WTC11 (cell line): ENCODE measurements at regions not wholly inside any gene's neighbourhood (a gene's known extent, or its start where the extent isn't known, plus 50 kb on each side); places are given as distances from the start of the nearest gene placed in this dataset.

Experiments used
- ATAC-seq: fragments of 200-7000 bp; cut with Tn5 transposase; 2 replicates; pipeline ENCODE4 v1.10.0; 2021; ENCODE audit warnings: mild to moderate bottlenecking, moderate library complexity
- CTCF ChIA-PET: fragments of 300-600 bp; sonication (Branson Sonifier 250); formaldehyde crosslinking; loops from one replicate; lab custom pipeline; 2021; ENCODE audit warnings: antibody characterized with exemption; lab: Charles Lee
- POLR2A ChIA-PET: fragments of 350-600 bp; sonication (Branson Sonifier 250); formaldehyde crosslinking; loops from one replicate; lab custom pipeline; 2021; ENCODE audit warnings: antibody characterized with exemption; lab: Charles Lee
- DNase-seq: peaks from one replicate; pipeline ENCODE4 v3.0.0; 2021; ENCODE audit warnings: low spot score
- H3K27ac Mint-ChIP-seq: 2 replicates; pipeline ENCODE4 v1.8.0; 2021; ENCODE audit warnings: mixed read lengths
- H3K27me3 Mint-ChIP-seq: 2 replicates; pipeline ENCODE4 v1.8.0; 2021; ENCODE audit warnings: low read depth, mild to moderate bottlenecking, moderate library complexity, mixed read lengths
- H3K36me3 Mint-ChIP-seq: 2 replicates; pipeline ENCODE4 v1.8.0; 2021; ENCODE audit warnings: mixed read lengths
- H3K4me1 Mint-ChIP-seq: 2 replicates; pipeline ENCODE4 v1.8.0; 2022; ENCODE audit warnings: mixed read lengths
- H3K4me3 Mint-ChIP-seq: 2 replicates; pipeline ENCODE4 v1.8.0; 2021; ENCODE audit warnings: mild to moderate bottlenecking, moderate library complexity, mixed read lengths
- H3K9me3 Mint-ChIP-seq: 2 replicates; pipeline ENCODE4 v1.8.0; 2021; ENCODE audit warnings: mixed read lengths
- AR ChIP-seq: fragments of 250-450 bp; sonication (Bioruptor Pico); IDR thresholded peaks from 2 replicates; pipeline ENCODE4 v1.9.0; 2021; ENCODE audit warnings: mild to moderate bottlenecking
- ATF3 ChIP-seq: sonication (generic); formaldehyde crosslinking; conservative IDR thresholded peaks from 2 replicates; pipeline ENCODE4 v1.8.1; 2022; ENCODE audit warnings: mild to moderate bottlenecking, missing genetic modification reagents
- ATF6 ChIP-seq: sonication (generic); formaldehyde crosslinking; IDR thresholded peaks from 2 replicates; pipeline ENCODE4 v1.8.1; 2023; ENCODE audit warnings: mild to moderate bottlenecking, missing genetic modification reagents
- CBFB ChIP-seq: sonication (generic); formaldehyde crosslinking; IDR thresholded peaks from 2 replicates; pipeline ENCODE4 v1.8.1; 2022; ENCODE audit warnings: mild to moderate bottlenecking, low read depth, missing genetic modification reagents
- E2F5 ChIP-seq: sonication (generic); formaldehyde crosslinking; IDR thresholded peaks from 2 replicates; pipeline ENCODE4 v1.8.1; 2022; ENCODE audit warnings: mild to moderate bottlenecking, moderate library complexity, missing genetic modification reagents
- GABPB1 ChIP-seq: sonication (generic); formaldehyde crosslinking; IDR thresholded peaks from 2 replicates; pipeline ENCODE4 v1.8.1; 2023; ENCODE audit warnings: mild to moderate bottlenecking, missing genetic modification reagents
- JUN ChIP-seq: sonication (generic); formaldehyde crosslinking; IDR thresholded peaks from 2 replicates; pipeline ENCODE4 v1.8.0; 2023; ENCODE audit warnings: mild to moderate bottlenecking, missing genetic modification reagents
- MYBL2 ChIP-seq: sonication (generic); formaldehyde crosslinking; IDR thresholded peaks from 2 replicates; pipeline ENCODE4 v1.8.1; 2023; ENCODE audit warnings: mild to moderate bottlenecking, moderate library complexity, missing genetic modification reagents
- NFE2L1 ChIP-seq: sonication (generic); formaldehyde crosslinking; IDR thresholded peaks from 2 replicates; pipeline ENCODE4 v1.8.1; 2023; ENCODE audit warnings: missing genetic modification reagents
- RELA ChIP-seq: sonication (generic); formaldehyde crosslinking; IDR thresholded peaks from 2 replicates; pipeline ENCODE4 v1.8.1; 2022; ENCODE audit warnings: missing genetic modification reagents, mild to moderate bottlenecking, borderline replicate concordance
- SP1 ChIP-seq: sonication (generic); formaldehyde crosslinking; conservative IDR thresholded peaks from 2 replicates; pipeline ENCODE4 v1.8.1; 2022; ENCODE audit warnings: missing genetic modification reagents
- TCF7 ChIP-seq: sonication (generic); formaldehyde crosslinking; IDR thresholded peaks from 2 replicates; pipeline ENCODE4 v1.8.0; 2022; ENCODE audit warnings: mild to moderate bottlenecking, low read depth, missing genetic modification reagents, moderate library complexity
- TEAD1 ChIP-seq: sonication (generic); formaldehyde crosslinking; IDR thresholded peaks from 2 replicates; pipeline ENCODE4 v1.8.0; 2022; ENCODE audit warnings: mild to moderate bottlenecking, missing genetic modification reagents
- ZNF317 ChIP-seq: sonication (generic); formaldehyde crosslinking; IDR thresholded peaks from 2 replicates; pipeline ENCODE4 v1.8.1; 2023; ENCODE audit warnings: low read depth, mild to moderate bottlenecking, moderate library complexity, missing genetic modification reagents, borderline replicate concordance
- ZNF671 ChIP-seq: fragments of 250-450 bp; sonication (Bioruptor Pico); IDR thresholded peaks from 2 replicates; pipeline ENCODE4 v1.8.0; 2021; ENCODE audit warnings: mild to moderate bottlenecking
- TF ChIP-seq, protein P1 (sequence below): sonication (generic); formaldehyde crosslinking; IDR thresholded peaks from 2 replicates; pipeline ENCODE4 v1.8.0; 2023; ENCODE audit warnings: mild to moderate bottlenecking, missing genetic modification reagents
- TF ChIP-seq, protein P2 (sequence below): sonication (generic); formaldehyde crosslinking; conservative IDR thresholded peaks from 2 replicates; pipeline ENCODE4 v1.8.1; 2023; ENCODE audit warnings: mild to moderate bottlenecking, low read depth, missing genetic modification reagents, moderate library complexity

DNA sequence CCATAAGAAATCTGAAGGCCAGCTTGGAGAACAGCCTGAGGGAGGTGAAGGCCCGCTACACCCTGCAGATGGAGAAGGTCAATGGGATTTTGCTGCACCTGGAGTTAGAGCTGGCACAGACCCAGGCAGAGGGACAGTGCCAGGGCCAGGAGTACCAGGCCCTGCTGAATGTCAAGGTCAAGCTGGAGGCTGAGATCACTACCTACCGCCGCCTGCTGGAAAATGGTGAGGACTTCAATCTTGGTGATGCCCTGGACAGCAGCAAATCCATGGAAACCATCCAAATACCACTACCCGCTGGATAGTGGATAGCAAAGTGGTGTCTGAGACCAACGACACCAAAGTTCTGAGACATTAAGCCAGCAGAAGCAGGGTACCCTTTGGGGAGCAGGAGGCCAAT lies 100.5 kb upstream of the MAN2A1 start (continued):
- TF ChIP-seq, protein P1, sequence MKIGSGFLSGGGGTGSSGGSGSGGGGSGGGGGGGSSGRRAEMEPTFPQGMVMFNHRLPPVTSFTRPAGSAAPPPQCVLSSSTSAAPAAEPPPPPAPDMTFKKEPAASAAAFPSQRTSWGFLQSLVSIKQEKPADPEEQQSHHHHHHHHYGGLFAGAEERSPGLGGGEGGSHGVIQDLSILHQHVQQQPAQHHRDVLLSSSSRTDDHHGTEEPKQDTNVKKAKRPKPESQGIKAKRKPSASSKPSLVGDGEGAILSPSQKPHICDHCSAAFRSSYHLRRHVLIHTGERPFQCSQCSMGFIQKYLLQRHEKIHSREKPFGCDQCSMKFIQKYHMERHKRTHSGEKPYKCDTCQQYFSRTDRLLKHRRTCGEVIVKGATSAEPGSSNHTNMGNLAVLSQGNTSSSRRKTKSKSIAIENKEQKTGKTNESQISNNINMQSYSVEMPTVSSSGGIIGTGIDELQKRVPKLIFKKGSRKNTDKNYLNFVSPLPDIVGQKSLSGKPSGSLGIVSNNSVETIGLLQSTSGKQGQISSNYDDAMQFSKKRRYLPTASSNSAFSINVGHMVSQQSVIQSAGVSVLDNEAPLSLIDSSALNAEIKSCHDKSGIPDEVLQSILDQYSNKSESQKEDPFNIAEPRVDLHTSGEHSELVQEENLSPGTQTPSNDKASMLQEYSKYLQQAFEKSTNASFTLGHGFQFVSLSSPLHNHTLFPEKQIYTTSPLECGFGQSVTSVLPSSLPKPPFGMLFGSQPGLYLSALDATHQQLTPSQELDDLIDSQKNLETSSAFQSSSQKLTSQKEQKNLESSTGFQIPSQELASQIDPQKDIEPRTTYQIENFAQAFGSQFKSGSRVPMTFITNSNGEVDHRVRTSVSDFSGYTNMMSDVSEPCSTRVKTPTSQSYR (CRISPR knock-in tag): no peak
- TF ChIP-seq, protein P2, sequence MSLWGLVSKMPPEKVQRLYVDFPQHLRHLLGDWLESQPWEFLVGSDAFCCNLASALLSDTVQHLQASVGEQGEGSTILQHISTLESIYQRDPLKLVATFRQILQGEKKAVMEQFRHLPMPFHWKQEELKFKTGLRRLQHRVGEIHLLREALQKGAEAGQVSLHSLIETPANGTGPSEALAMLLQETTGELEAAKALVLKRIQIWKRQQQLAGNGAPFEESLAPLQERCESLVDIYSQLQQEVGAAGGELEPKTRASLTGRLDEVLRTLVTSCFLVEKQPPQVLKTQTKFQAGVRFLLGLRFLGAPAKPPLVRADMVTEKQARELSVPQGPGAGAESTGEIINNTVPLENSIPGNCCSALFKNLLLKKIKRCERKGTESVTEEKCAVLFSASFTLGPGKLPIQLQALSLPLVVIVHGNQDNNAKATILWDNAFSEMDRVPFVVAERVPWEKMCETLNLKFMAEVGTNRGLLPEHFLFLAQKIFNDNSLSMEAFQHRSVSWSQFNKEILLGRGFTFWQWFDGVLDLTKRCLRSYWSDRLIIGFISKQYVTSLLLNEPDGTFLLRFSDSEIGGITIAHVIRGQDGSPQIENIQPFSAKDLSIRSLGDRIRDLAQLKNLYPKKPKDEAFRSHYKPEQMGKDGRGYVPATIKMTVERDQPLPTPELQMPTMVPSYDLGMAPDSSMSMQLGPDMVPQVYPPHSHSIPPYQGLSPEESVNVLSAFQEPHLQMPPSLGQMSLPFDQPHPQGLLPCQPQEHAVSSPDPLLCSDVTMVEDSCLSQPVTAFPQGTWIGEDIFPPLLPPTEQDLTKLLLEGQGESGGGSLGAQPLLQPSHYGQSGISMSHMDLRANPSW (CRISPR knock-in tag): no peak

DNA sequence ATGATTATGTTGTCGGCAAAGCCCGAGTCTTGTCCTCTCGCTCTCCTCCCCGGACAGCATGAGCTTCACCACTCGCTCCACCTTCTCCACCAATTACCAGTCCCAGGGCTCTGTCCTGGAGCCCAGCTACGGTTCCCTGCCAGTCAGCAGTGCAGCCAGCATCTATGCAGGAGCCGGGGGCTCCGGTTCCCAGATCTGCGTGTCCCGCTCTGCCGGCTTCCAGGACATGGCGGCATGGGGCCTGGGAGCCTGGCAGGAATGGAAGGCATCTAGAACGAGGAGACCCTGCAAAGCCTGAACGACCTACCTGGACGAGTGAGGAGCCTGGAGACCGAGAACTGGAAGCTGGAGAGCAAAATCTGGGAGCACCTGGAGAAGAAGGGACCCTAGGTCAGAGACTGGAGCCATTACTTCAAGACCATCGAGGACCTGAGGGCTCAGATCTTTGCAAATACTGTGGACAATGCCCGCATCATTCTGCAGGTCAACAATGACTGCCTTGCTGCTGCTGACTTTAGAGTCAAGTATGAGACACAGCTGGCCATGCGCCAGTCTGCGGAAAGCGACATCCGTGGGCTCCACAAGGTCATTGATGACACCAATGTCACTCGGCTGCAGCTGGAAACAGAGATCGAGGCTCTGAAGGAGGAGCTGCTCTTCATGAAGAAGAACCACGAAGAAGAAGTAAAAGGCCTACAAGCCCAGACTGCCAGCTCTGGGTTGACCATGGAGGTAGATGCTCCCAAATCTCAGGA lies 101.3 kb upstream of the MAN2A1 start:
- Mint-ChIP-seq H3K4me3 (no peak overlapping the region), H3K9me3 (peaks cover 14% of the 10 kb centered on the region), H3K36me3 (no peaks in the 10 kb centered on the region), H3K27me3 (no peaks in the 10 kb centered on the region), H3K4me1 (no peaks in the 10 kb centered on the region), H3K27ac (no peak overlapping the region)
- ATAC-seq (no peak), DNase-seq (no peak)
- CTCF ChIA-PET: no interaction called here
- POLR2A ChIA-PET: no interaction called here
- TF ChIP-seq TEAD1 (CRISPR knock-in tag) (no peak), AR (CRISPR knock-in tag) (no peak), E2F5 (CRISPR knock-in tag) (no peak)

GRCh38 chr5:109584986-109585599 lies 104.6 kb upstream of the MAN2A1 start:
- Mint-ChIP-seq H3K36me3 (no peaks in the 10 kb centered on the region), H3K27me3 (no peaks in the 10 kb centered on the region), H3K4me3 (no peak overlapping the region), H3K9me3 (peaks cover 14% of the 10 kb centered on the region), H3K4me1 (no peaks in the 10 kb centered on the region), H3K27ac (no peak overlapping the region)
- ChIA-PET POLR2A (no interaction called here), CTCF (no interaction called here)
- DNase-seq (no peak), ATAC-seq (no peak)
- TF ChIP-seq MYBL2 (CRISPR knock-in tag) (no peak), JUN (no peak), CBFB (no peak), TCF7 (CRISPR knock-in tag) (no peak), SP1 (CRISPR knock-in tag) (no peak), E2F5 (CRISPR knock-in tag) (no peak), GABPB1 (no peak), ZNF671 (no peak), ZNF317 (CRISPR knock-in tag) (no peak), TEAD1 (CRISPR knock-in tag) (no peak), NFE2L1 (CRISPR knock-in tag) (no peak), ATF6 (CRISPR knock-in tag) (no peak), ATF3 (no peak), RELA (CRISPR knock-in tag) (no peak)
